GM12878 (cell line): ENCODE measurements at regions not wholly inside any gene's neighbourhood (a gene's known extent, or its start where the extent isn't known, plus 50 kb on each side); places are given as distances from the start of the nearest gene placed in this dataset.

Source experiments
- ATAC-seq: fragments of 200-7000 bp; cut with Tn5 transposase; 3 replicates; pipeline ENCODE4 v1.9.1; 2020; ENCODE audit warnings: mild to moderate bottlenecking, moderate library complexity
- BruUV-seq: library from RNA; stranded (reverse); fragments of 400-500 nt; replicated peaks from 2 replicates; lab custom pipeline; 2021; lab: Mats Ljungman, UMichigan
- CTCF ChIA-PET: fragments of 300-600 bp; sonication (Branson Sonifier 250); formaldehyde crosslinking; extraction: SDS; loops from one replicate; lab custom pipeline; 2021; ENCODE audit warnings: inconsistent platforms; lab: Yijun Ruan, JAX
- POLR2A ChIA-PET: fragments of 350-600 bp; formaldehyde crosslinking; extraction: SDS; loops from one replicate; lab custom pipeline; 2021; ENCODE audit warnings: inconsistent platforms; lab: Charles Lee
- RAD21 ChIA-PET: fragments of 300-600 bp; sonication (Branson Sonifier 250); formaldehyde crosslinking; loops from one replicate; lab custom pipeline; 2023; ENCODE audit warnings: antibody characterized with exemption; ENCODE audit not compliant: unreplicated experiment; lab: Charles Lee
- SMC1A ChIA-PET: fragments of 300-600 bp; sonication (Branson Sonifier 250); formaldehyde crosslinking; loops from one replicate; lab custom pipeline; 2023; ENCODE audit not compliant: unreplicated experiment, uncharacterized antibody; lab: Charles Lee
- DNase-seq: peaks from one replicate; pipeline ENCODE4 v3.0.0-alpha.2; 2011; ENCODE audit warnings: low read depth, low spot score
- FAIRE-seq: peaks from 3 replicates; lab custom pipeline; 2011; peaks lifted over from hg19 to GRCh38; lab: Jason Lieb, UNC
- H2AFZ ChIP-seq: 2 replicates; pipeline ENCODE4 v1.6.0; 2011; ENCODE audit warnings: low read depth, low read length, control low read depth; ENCODE audit not compliant: control insufficient read depth
- H3K27ac ChIP-seq: 2 replicates; pipeline ENCODE4 v1.5.1; 2011; ENCODE audit warnings: control low read depth; ENCODE audit not compliant: control insufficient read depth, insufficient read depth
- H3K27me3 ChIP-seq, 2 experiments: replicated peaks in 1 of 2; 2 replicates each; pipeline versions ENCODE4 v1.6.0 to v1.6.1; 2011; ENCODE audit warnings: low read length in 1 of 2; ENCODE audit not compliant: control insufficient read depth in 2 of 2, insufficient read depth in 2 of 2
- H3K36me3 ChIP-seq, 2 experiments: 2 replicates each; pipeline ENCODE4 v1.5.1; 2011; ENCODE audit warnings: low read length in 1 of 2; ENCODE audit not compliant: control insufficient read depth in 2 of 2, insufficient read depth in 2 of 2
- H3K4me1 ChIP-seq: 2 replicates; pipeline ENCODE4 v1.6.1; 2011; ENCODE audit warnings: mild to moderate bottlenecking, low read length, moderate library complexity, mixed read lengths; ENCODE audit not compliant: control insufficient read depth, insufficient read depth
- H3K4me2 ChIP-seq: 2 replicates; pipeline ENCODE4 v1.6.0; 2011; ENCODE audit warnings: control low read depth; ENCODE audit not compliant: control insufficient read depth, insufficient read depth
- H3K4me3 ChIP-seq: fragments of 200-600 bp; sonication (generic); 2 replicates; pipeline ENCODE4 v1.5.1; 2016
- H3K79me2 ChIP-seq: 2 replicates; pipeline ENCODE4 v1.6.0; 2011; ENCODE audit warnings: low read length; ENCODE audit not compliant: control insufficient read depth, insufficient read depth
- H3K9ac ChIP-seq: 2 replicates; pipeline ENCODE4 v1.8.0; 2011; ENCODE audit warnings: low read length, control low read depth, mixed read lengths; ENCODE audit not compliant: control insufficient read depth, insufficient read depth
- H3K9me3 ChIP-seq: replicated peaks from 3 replicates; pipeline ENCODE4 v1.5.1; 2011; ENCODE audit warnings: mild to moderate bottlenecking, low read length; ENCODE audit not compliant: control insufficient read depth, insufficient read depth
- H4K20me1 ChIP-seq: 2 replicates; pipeline ENCODE4 v1.6.0; 2011; ENCODE audit not compliant: control insufficient read depth, insufficient read depth
- BHLHE40 ChIP-seq, 2 experiments: fragments of 450-650 bp in 1 of 2; IDR thresholded peaks; 2 replicates each; pipeline ENCODE4 v1.6.1; 2011 to 2017; ENCODE audit warnings: low read depth in 2 of 2, borderline replicate concordance in 1 of 2, improper control_type of control experiment in 1 of 2, low read length in 1 of 2, mild to moderate bottlenecking in 1 of 2
- CBX5 ChIP-seq: sonication (generic); IDR thresholded peaks from 2 replicates; pipeline ENCODE4 v1.6.1; 2016; ENCODE audit warnings: low read depth, moderate library complexity, mild to moderate bottlenecking, inconsistent platforms
- EP300 ChIP-seq, 2 experiments: fragments of 150-350 bp in 1 of 2; IDR thresholded peaks; 2 replicates each; pipeline ENCODE4 v1.6.1; 2011 to 2012; ENCODE audit warnings: low read depth in 2 of 2, low read length in 2 of 2, borderline replicate concordance in 1 of 2, improper control_type of control experiment in 1 of 2, inconsistent platforms in 1 of 2; ENCODE audit not compliant: control insufficient read depth in 1 of 2
- ETV6 ChIP-seq, 2 experiments: fragments of 450-650 bp in 1 of 2; IDR thresholded peaks in 1 of 2; conservative IDR thresholded peaks in 1 of 2; 2 replicates each; pipeline ENCODE4 v1.6.1; 2014; ENCODE audit warnings: antibody characterized with exemption in 1 of 2, borderline replicate concordance in 1 of 2, low read depth in 1 of 2, mild to moderate bottlenecking in 1 of 2, moderate library complexity in 1 of 2
- JUNB ChIP-seq: IDR thresholded peaks from 2 replicates; pipeline ENCODE4 v1.6.1; 2016; ENCODE audit warnings: antibody characterized with exemption, mild to moderate bottlenecking
- KDM1A ChIP-seq: fragments of 200-600 bp; sonication (generic); IDR thresholded peaks from 2 replicates; pipeline ENCODE4 v1.6.1; 2016; ENCODE audit warnings: borderline replicate concordance
- NBN ChIP-seq: fragments of 450-650 bp; IDR thresholded peaks from 2 replicates; pipeline ENCODE4 v1.6.1; 2016
- NFIC ChIP-seq: IDR thresholded peaks from 2 replicates; pipeline ENCODE4 v1.6.1; 2012; ENCODE audit warnings: low read depth, mild to moderate bottlenecking, inconsistent platforms, low read length, moderate library complexity
- NFYB ChIP-seq: IDR thresholded peaks from 2 replicates; pipeline ENCODE4 v1.6.1; 2011; ENCODE audit warnings: low read depth, mild to moderate bottlenecking, low read length, improper control_type of control experiment, moderate library complexity; ENCODE audit not compliant: insufficient read depth
- NR2F1 ChIP-seq: fragments of 450-650 bp; conservative IDR thresholded peaks from 2 replicates; pipeline ENCODE4 v1.6.1; 2017; ENCODE audit warnings: mild to moderate bottlenecking
- POLR2AphosphoS5 ChIP-seq: IDR thresholded peaks from 2 replicates; pipeline ENCODE4 v1.6.1; 2011; ENCODE audit warnings: mild to moderate bottlenecking, low read length, inconsistent platforms
- RUNX3 ChIP-seq: IDR thresholded peaks from 2 replicates; pipeline ENCODE4 v1.6.1; 2012; ENCODE audit warnings: low read length, inconsistent platforms
- SIN3A ChIP-seq: IDR thresholded peaks from 2 replicates; pipeline ENCODE4 v1.6.1; 2012; ENCODE audit warnings: low read depth, low read length, improper control_type of control experiment
- SIX5 ChIP-seq: IDR thresholded peaks from 2 replicates; pipeline ENCODE4 v1.6.1; 2011; ENCODE audit warnings: mild to moderate bottlenecking, low read depth, low read length, moderate library complexity; ENCODE audit not compliant: severe bottlenecking
- SP1 ChIP-seq: IDR thresholded peaks from one replicate; pipeline ENCODE4 v1.6.1; 2011; ENCODE audit warnings: low read depth, low read length
- TBL1XR1 ChIP-seq: IDR thresholded peaks from 2 replicates; pipeline ENCODE4 v1.6.1; 2012; ENCODE audit warnings: low read depth, low read length, improper control_type of control experiment
- WGBS: methylation state at CpG from one replicate; pipeline ENCODE4 v1.1.6; 2016; ENCODE audit warnings: low lambda C conversion rate; ENCODE audit not compliant: insufficient replicate concordance, insufficient coverage; ENCODE audit errors: missing lambda C conversion rate; 5-methylcytosine and 5-hydroxymethylcytosine counted together
- in situ Hi-C: fragments of 300-500 bp; cut with MboI; formaldehyde crosslinking; loops from 9 replicates; pipeline ENCODE4 v1.14.3; 2018; ENCODE audit warnings: mixed read lengths
- intact Hi-C: fragments of 100-400 bp; cut with micrococcal nuclease; formaldehyde crosslinking; loops from one replicate; pipeline ENCODE4 v1.14.2; 2022; ENCODE audit not compliant: unreplicated experiment
- TF ChIP-seq, protein P1 (sequence below): IDR thresholded peaks from 2 replicates; pipeline ENCODE4 v1.6.1; 2012; ENCODE audit warnings: low read length, inconsistent platforms
- TF ChIP-seq, protein P2 (sequence below): IDR thresholded peaks from 2 replicates; pipeline ENCODE4 v1.6.1; 2011; ENCODE audit warnings: low read depth, low read length, improper control_type of control experiment, borderline replicate concordance
- TF ChIP-seq, protein P3 (sequence below): IDR thresholded peaks from 2 replicates; pipeline ENCODE4 v1.6.1; 2011; ENCODE audit warnings: mild to moderate bottlenecking, low read depth, low read length, moderate library complexity; ENCODE audit not compliant: insufficient replicate concordance

DNA sequence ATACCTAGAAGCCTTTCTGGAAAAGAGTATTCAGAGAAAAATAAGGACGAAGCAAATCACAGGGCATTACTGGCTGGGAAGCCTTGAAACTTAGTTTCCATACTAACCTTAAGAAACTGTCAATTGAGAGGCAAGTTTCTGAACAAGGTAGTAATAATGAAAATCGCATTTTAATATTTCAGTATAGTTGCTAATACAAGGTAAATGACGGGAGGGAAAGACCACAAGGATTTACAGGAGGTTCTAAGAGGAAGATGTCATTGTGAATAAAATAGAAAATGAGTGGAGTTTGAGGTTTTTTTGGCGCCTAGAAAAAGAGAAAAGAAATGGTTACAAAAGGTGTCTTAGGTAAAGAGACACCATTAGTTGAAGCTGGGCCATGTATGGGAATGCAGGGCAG lies 53.9 kb upstream of the AIG1 start:
- H4K20me1 ChIP-seq, result no peaks in the 10 kb centered on the region
- no peak for FAIRE-seq
- ChIA-PET POLR2A (interaction anchor here (0.6 to 0.7 kb wide), 3 partner anchors 81 to 348 kb away, joined by 3 to 4 read pairs (median 4); no protein-coding TSS in a partner anchor), RAD21 (no interaction called here), SMC1A (no interaction called here), CTCF (interaction anchor here (0.6 kb wide), 1 partner anchor 26 kb away, joined by 4 read pairs; no protein-coding TSS in a partner anchor)
- no TSS peak for BruUV-seq
- peak; percentile 52 for ATAC-seq
- H3K36me3 ChIP-seq, result no peaks in the 10 kb centered on the region
- peak overlapping the region; percentile 12; the same call in 1 of the 2 replicates for H2AFZ ChIP-seq
- no peaks in the 10 kb centered on the region for H3K27me3 ChIP-seq
- H3K4me3 ChIP-seq, result no peak overlapping the region
- no peak overlapping the region for H3K9ac ChIP-seq
- peaks cover 9% of the 10 kb centered on the region for H3K4me1 ChIP-seq
- intact Hi-C loops, result no loop called here
- H3K9me3 ChIP-seq, result no peaks in the 10 kb centered on the region
- H3K79me2 ChIP-seq, result no peaks in the 10 kb centered on the region
- no peak for DNase-seq
- no peak overlapping the region for H3K27ac ChIP-seq
- in situ Hi-C loops, result no loop called here
- peak; percentile 49; the same call in 1 of the 2 replicates for TF ChIP-seq NFIC
- no peak for TF ChIP-seq NFYB
- TF ChIP-seq KDM1A, result no peak
- TF ChIP-seq, protein P1, sequence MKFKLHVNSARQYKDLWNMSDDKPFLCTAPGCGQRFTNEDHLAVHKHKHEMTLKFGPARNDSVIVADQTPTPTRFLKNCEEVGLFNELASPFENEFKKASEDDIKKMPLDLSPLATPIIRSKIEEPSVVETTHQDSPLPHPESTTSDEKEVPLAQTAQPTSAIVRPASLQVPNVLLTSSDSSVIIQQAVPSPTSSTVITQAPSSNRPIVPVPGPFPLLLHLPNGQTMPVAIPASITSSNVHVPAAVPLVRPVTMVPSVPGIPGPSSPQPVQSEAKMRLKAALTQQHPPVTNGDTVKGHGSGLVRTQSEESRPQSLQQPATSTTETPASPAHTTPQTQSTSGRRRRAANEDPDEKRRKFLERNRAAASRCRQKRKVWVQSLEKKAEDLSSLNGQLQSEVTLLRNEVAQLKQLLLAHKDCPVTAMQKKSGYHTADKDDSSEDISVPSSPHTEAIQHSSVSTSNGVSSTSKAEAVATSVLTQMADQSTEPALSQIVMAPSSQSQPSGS, result 0 out of 2 replicates have a peak, but pooled peaks have one; percentile 22
- TF ChIP-seq SIN3A, result no peak
- no peak for TF ChIP-seq SP1
- no peak for TF ChIP-seq SIX5
- TF ChIP-seq ETV6 (conservative IDR thresholded peaks at IDR 0.05 in 1 of 2, IDR thresholded peaks at IDR 0.05 in 1 of 2; ENCODE audit: borderline replicate concordance in 1 of 2, low read depth in 1 of 2), result no peak
- no peak for TF ChIP-seq EP300 (IDR thresholded peaks at IDR 0.05; ENCODE audit: borderline replicate concordance in 1 of 2, control insufficient read depth in 1 of 2, low read depth in 2 of 2, low read length in 2 of 2)
- TF ChIP-seq CBX5, result no peak
- no peak for TF ChIP-seq NR2F1
- peak; percentile 63 for TF ChIP-seq JUNB
- no peak for TF ChIP-seq TBL1XR1
- no peak for TF ChIP-seq BHLHE40 (IDR thresholded peaks at IDR 0.05; ENCODE audit: borderline replicate concordance in 1 of 2, low read depth in 2 of 2, low read length in 1 of 2)
- TF ChIP-seq, protein P2, sequence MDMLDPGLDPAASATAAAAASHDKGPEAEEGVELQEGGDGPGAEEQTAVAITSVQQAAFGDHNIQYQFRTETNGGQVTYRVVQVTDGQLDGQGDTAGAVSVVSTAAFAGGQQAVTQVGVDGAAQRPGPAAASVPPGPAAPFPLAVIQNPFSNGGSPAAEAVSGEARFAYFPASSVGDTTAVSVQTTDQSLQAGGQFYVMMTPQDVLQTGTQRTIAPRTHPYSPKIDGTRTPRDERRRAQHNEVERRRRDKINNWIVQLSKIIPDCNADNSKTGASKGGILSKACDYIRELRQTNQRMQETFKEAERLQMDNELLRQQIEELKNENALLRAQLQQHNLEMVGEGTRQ, result no peak
- TF ChIP-seq, protein P3, sequence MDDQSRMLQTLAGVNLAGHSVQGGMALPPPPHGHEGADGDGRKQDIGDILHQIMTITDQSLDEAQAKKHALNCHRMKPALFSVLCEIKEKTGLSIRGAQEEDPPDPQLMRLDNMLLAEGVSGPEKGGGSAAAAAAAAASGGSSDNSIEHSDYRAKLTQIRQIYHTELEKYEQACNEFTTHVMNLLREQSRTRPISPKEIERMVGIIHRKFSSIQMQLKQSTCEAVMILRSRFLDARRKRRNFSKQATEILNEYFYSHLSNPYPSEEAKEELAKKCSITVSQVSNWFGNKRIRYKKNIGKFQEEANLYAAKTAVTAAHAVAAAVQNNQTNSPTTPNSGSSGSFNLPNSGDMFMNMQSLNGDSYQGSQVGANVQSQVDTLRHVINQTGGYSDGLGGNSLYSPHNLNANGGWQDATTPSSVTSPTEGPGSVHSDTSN, result no peak
- no peak for TF ChIP-seq POLR2AphosphoS5
- TF ChIP-seq NBN, result no peak
- TF ChIP-seq RUNX3, result peak; percentile 72; the same call in 1 of the 2 replicates
- WGBS, result 8% methylated on average over 4 of the region's 4 CpGs
- H3K4me2 ChIP-seq, result peak overlapping the region; percentile 33; the same call in 1 of the 2 replicates
